GM21619 (cell line): ENCODE measurements at regions not wholly inside any gene's neighbourhood (a gene's known extent, or its start where the extent isn't known, plus 50 kb on each side); places are given as distances from the start of the nearest gene placed in this dataset.
"Not testable (repeated sequence)": the region's sequence is repeated elsewhere in the genome, so short reads cannot be mapped to it uniquely, and the experiment has no call there.

Experiments
- ATAC-seq: cut with Tn5 transposase; IDR thresholded peaks from one replicate; pipeline ENCODE4 v1.9.1; 2021; ENCODE audit not compliant: unreplicated experiment

- ATAC-seq, result no peak
These were observed 51.2 kb upstream of the RDX start for GRCh38 chr11:110347660-110348059.

- ATAC-seq, result peak; percentile 80
These were observed 53.0 kb upstream of the RDX start for GRCh38 chr11:110349138-110349996.

DNA sequence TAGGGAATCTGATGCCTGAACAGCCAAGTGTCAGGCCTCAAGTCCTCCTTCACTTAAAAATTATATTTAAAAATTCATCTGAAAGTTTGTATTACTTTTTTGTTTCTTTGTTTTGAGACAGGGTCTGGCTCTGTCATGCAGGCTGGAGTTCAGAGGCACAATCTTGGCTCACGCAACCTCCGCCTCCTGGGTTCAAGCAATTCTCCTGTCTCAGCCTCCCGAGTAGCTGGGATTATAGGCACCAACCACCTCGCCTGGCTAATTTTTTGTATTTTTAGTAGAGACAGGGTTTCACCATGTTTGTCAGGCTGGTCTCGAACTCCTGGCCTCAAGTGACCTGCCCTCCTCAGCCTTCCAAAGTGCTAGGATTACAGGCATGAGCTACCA, 53.6 kb upstream of the RDX start:
- ATAC-seq, result not testable (repeated sequence)

DNA sequence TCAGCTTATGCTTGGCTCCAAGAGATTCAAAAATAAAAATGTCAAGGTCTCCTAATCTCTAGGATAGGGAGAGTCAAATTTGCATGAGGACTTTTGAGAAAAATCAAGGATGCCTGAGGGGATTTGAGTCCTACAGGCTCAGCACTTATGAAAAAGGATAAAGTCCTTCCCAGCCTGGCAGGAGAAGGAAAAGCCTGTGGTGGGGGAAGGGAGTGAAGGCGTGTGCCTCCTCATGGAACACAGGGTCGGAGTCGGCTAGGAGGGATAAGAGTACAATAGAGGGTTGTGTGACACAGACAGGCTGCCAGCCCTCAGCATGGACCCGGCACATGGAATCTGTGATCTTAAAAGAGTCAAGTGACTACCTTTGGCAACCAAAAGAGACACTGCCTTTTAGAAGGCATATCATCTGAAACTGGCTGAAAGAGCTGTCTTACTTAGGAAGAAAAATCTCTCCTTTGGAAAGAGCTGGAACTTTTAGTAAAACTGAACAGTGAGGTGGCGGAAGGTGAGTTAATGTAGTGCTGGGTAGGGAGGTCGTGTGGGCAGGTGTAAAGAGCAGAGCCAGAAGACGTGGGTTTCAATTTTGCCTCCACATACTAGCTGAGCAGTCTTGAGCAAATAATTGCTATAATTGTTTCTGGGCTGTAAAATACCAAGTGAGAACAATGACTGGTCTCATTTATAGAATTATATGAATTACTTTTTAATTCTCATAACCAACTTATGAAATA, 58.8 kb upstream of the RDX start:
- ATAC-seq, result no peak

GRCh38 chr11:110356762-110357671, 60.6 kb upstream of the RDX start:
- no peak for ATAC-seq

GRCh38 chr11:110358336-110358735, 61.9 kb upstream of the RDX start:
- ATAC-seq, result no peak

DNA sequence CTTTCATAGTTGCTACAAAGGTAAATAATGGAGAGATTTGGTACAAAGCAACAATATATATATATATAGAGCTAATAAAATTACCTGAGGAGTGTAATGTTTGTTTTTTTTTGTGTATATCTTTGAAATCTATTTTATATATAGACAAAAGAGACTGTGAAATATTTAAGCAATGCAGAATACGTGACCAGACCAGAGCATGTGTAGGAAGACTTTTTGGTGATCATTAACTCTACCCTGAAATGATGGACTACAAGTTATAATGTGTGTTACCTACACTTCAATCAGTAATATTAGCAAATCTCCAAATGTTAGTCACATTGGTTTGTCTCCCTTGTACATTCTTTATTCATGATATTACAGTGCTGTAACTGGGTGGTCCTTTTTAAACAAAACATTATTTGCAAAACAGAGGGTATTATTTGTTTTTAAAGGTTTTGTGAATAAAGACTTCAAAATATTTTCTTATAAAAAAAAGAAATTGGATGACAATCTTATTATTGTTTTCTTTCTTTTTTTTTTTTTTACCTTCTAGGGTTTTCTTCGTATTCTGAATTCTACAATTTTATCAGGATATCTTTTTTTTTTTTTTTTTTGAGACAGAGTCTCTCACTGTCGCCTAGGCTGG, 64.5 kb upstream of the RDX start:
- ATAC-seq, result not testable (repeated sequence)

- ATAC-seq, result no peak
These were observed 66.6 kb upstream of the RDX start for GRCh38 chr11:110362971-110363509.

DNA sequence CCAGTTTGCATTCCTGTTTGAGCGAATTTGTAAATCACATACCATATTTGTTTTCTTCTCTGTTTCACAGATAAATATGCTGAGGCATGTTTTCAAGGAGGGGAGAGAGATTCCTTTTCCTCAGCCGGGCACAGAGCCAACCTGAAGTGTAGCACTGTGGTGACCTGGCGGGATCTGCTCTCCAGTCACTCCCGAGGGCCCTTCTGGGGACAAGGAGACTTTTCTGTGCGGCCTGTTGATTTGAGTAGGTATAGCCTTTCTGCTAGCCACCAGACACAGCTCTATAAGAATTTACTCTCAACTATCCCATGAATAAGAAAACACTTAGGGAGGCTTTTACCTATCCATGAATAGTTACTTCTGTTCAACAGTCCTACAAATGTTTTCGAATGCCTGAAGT, 63.5 kb upstream of the FDX1 start:
- ATAC-seq, result no peak

DNA sequence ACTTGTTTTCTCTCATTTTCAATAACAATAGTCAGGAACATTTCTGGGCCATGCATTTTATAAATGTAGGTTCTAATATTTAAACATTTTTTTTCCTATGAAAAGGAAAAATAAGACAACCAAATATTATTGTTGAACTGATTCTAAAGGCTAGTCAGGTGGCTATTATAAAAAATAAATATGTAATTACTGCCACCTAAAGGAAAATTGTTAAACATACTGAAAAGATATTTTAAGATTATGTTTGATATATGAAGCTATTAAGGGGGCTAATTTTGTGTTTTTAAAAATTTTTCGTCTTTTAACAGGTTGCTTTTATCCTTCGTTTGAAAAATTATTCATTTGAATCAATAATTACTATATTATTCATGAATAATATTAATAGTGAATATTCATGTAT, 62.2 kb upstream of the FDX1 start:
- ATAC-seq, result no peak

DNA sequence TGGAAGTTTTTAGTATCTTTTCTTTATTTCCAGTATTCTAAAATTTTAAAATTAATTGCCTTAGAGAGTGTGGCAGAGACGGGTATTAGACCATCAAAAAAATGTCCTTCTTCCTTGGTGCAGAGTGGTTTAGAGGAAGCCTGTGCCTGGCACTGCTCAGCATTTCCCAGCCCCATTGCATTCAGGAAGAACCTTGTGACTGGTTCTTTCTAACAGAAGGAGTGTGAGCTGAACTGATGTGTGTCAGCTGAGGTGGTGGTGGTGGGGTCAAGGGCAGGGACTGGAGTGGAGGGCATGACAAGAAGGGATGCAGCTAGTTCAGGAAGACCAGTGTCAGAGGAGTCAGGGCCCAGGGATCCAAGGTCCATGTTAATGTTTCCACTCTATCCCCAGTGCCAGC, 58.7 kb upstream of the FDX1 start:
- no peak for ATAC-seq

DNA sequence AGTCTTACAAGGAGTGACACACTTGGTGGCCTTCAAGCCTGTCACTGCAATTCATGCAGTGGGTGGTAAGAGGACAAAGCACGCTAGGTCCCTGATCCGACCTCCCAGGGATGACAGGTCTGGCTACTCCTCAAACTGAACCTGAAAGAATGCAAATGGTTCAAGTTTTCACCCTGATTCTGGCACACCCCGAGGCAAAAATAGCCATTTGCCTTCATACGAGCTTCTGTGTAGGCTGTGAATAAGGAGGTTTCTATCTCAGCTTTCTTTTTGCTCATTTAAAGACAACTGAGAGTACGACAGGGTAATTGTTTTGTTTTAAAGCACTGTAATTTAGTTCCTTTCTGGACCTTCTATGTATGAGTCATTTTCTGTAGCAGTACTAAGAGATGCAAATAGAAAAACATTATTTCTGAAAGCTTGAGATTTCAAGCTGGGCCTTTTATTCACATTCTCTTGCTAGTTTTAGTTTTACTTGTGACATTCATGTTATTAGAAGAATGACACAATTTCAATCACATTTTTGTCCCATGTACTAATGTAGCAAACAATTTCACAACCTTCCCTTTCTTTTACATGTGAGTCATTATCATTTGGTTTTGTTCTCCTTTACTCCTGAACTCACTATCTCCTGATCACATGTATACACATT, 56.6 kb upstream of the FDX1 start:
- ATAC-seq, result peak; percentile 90

- ATAC-seq, result no peak
These were observed 54.8 kb upstream of the FDX1 start for GRCh38 chr11:110374921-110375320.

- no peak for ATAC-seq
These were observed 54.4 kb upstream of the FDX1 start for GRCh38 chr11:110375351-110375750.

DNA sequence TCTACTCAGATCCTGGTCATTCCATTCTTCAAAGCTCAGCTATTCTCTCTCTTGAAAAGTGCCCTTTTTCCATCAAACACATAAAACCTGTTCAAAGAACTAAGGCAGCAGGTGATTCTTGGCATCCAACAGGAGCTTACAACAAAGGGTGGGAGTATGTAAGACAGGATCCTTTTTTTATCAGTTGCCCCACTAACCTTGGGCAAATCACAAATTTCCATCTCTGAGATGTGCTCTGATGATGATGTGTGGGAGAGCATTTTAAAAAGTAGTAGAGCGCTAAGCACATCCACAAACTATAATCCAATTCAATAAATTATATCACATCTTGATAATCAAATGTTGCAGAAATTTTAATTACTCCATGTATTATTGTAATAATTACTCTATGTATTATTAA, 53.7 kb upstream of the FDX1 start:
- no peak for ATAC-seq

- ATAC-seq, result peak; percentile 18
These were observed 52.9 kb upstream of the FDX1 start for GRCh38 chr11:110376711-110377324.

- no peak for ATAC-seq
These were observed 52.3 kb upstream of the FDX1 start for GRCh38 chr11:110377434-110377833.

DNA sequence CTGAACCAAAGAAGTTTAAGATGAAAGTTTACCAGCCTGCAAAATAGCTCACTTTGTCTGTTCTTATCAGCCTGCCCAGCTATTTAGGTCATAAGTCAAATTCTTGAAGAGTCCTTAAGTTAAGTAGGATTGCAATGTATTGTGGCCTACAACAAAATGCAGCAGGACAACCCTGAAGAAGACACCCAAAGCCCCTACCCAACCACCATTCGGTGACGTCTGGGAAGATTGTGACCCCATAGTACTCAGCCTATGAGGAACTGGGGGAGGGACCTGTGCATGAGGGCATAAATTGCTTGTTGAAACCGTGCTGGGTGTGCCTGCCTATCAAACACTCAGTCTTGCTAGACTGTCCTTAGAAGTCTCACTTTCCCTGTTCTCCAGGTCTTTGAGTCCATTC, 50.5 kb upstream of the FDX1 start:
- ATAC-seq, result no peak

GRCh38 chr11:110379936-110380335, 49.8 kb upstream of the FDX1 start:
- ATAC-seq, result no peak
